Liver (tissue), 8 donors: ENCODE measurements at regions not wholly inside any gene's neighbourhood (a gene's known extent, or its start where the extent isn't known, plus 50 kb on each side); places are given as distances from the start of the nearest gene placed in this dataset.

Source experiments
- DNase-seq: peaks from one replicate; pipeline ENCODE4 v3.0.0-alpha.2; 2017; ENCODE audit warnings: low spot score
- H3K27ac ChIP-seq, 2 donors: one replicate each; pipeline ENCODE4 v1.7.0; 2013; ENCODE audit warnings: inconsistent platforms in 2 of 2, low read length in 2 of 2, control low read depth in 1 of 2, low read depth in 1 of 2, mild to moderate bottlenecking in 1 of 2
- H3K27me3 ChIP-seq, 4 donors: one replicate each; pipeline versions ENCODE4 v1.6.1 to v1.7.0; 2013; ENCODE audit warnings: low read length in 3 of 4, inconsistent platforms in 1 of 4, mild to moderate bottlenecking in 1 of 4, moderate library complexity in 1 of 4; ENCODE audit not compliant: control insufficient read depth in 4 of 4, insufficient read depth in 4 of 4
- H3K36me3 ChIP-seq, 4 donors: one replicate each; pipeline versions ENCODE4 v1.6.1 to v1.7.0; 2013; ENCODE audit warnings: low read length in 3 of 4, mild to moderate bottlenecking in 3 of 4, low read depth in 1 of 4, moderate library complexity in 1 of 4; ENCODE audit not compliant: control insufficient read depth in 4 of 4, insufficient read depth in 3 of 4
- H3K4me1 ChIP-seq, 4 donors: one replicate each; pipeline versions ENCODE4 v1.6.1 to v1.7.0; 2013; ENCODE audit warnings: low read length in 3 of 4, mild to moderate bottlenecking in 3 of 4, moderate library complexity in 1 of 4; ENCODE audit not compliant: control insufficient read depth in 4 of 4, insufficient read depth in 4 of 4
- H3K4me3 ChIP-seq, 3 donors: one replicate each; pipeline versions ENCODE4 v1.6.1 to v1.7.0; 2013; ENCODE audit warnings: low read length in 3 of 3, control low read depth in 1 of 3, low read depth in 1 of 3, mild to moderate bottlenecking in 1 of 3
- H3K9ac ChIP-seq, 2 donors: one replicate each; pipeline ENCODE4 v1.7.0; 2013; ENCODE audit warnings: low read length in 2 of 2, mild to moderate bottlenecking in 2 of 2, moderate library complexity in 2 of 2, control low read depth in 1 of 2, low read depth in 1 of 2
- H3K9me3 ChIP-seq, 4 donors: one replicate each; pipeline versions ENCODE4 v1.6.1 to v1.7.0; 2013; ENCODE audit warnings: low read length in 3 of 4; ENCODE audit not compliant: control insufficient read depth in 4 of 4
- ATF3 ChIP-seq: IDR thresholded peaks from 2 replicates; pipeline ENCODE4 v1.6.1; 2016; ENCODE audit warnings: antibody characterized with exemption
- CTCF ChIP-seq: fragments of 150-350 bp; IDR thresholded peaks from 2 replicates; pipeline ENCODE4 v1.5.1; 2017; ENCODE audit warnings: improper control_type of control experiment, low read depth, low read length; ENCODE audit not compliant: missing input control
- EGR1 ChIP-seq, 2 donors: IDR thresholded peaks; 2 replicates each; pipeline ENCODE4 v1.6.1; 2016 to 2018; ENCODE audit warnings: antibody characterized with exemption in 2 of 2, low read depth in 2 of 2
- FOXA1 ChIP-seq: IDR thresholded peaks from 2 replicates; pipeline ENCODE4 v1.6.1; 2016; ENCODE audit warnings: antibody characterized with exemption
- FOXA2 ChIP-seq: IDR thresholded peaks from 2 replicates; pipeline ENCODE4 v1.6.1; 2016; ENCODE audit warnings: antibody characterized with exemption
- GABPA ChIP-seq, 2 donors: IDR thresholded peaks in 1 of 2; conservative IDR thresholded peaks in 1 of 2; 2 replicates each; pipeline ENCODE4 v1.6.1; 2016; ENCODE audit warnings: antibody characterized with exemption in 2 of 2, mild to moderate bottlenecking in 1 of 2, moderate library complexity in 1 of 2
- HNF4A ChIP-seq, 2 donors: conservative IDR thresholded peaks; 2 replicates each; pipeline ENCODE4 v1.6.1; 2016; ENCODE audit warnings: antibody characterized with exemption in 2 of 2, mild to moderate bottlenecking in 2 of 2
- MAX ChIP-seq: IDR thresholded peaks from 2 replicates; pipeline ENCODE4 v1.6.1; 2016; ENCODE audit warnings: antibody characterized with exemption
- NR2F2 ChIP-seq: IDR thresholded peaks from 2 replicates; pipeline ENCODE4 v1.6.1; 2016; ENCODE audit warnings: antibody characterized with exemption
- RAD21 ChIP-seq, 2 donors: IDR thresholded peaks; 2 replicates each; pipeline ENCODE4 v1.6.1; 2016; ENCODE audit warnings: antibody characterized with exemption in 2 of 2, mild to moderate bottlenecking in 2 of 2
- REST ChIP-seq: IDR thresholded peaks from 2 replicates; pipeline ENCODE4 v1.6.1; 2016; ENCODE audit warnings: antibody characterized with exemption, mild to moderate bottlenecking
- RXRA ChIP-seq, 2 donors: IDR thresholded peaks; 2 replicates each; pipeline ENCODE4 v1.6.1; 2017 to 2018; ENCODE audit warnings: antibody characterized with exemption in 2 of 2, mild to moderate bottlenecking in 1 of 2
- TAF1 ChIP-seq: conservative IDR thresholded peaks from 2 replicates; pipeline ENCODE4 v1.6.1; 2016; ENCODE audit warnings: antibody characterized with exemption, mild to moderate bottlenecking
- YY1 ChIP-seq: IDR thresholded peaks from 2 replicates; pipeline ENCODE4 v1.6.1; 2016; ENCODE audit warnings: antibody characterized with exemption, mild to moderate bottlenecking
- ZBTB33 ChIP-seq: IDR thresholded peaks from 2 replicates; pipeline ENCODE4 v1.6.1; 2016; ENCODE audit warnings: antibody characterized with exemption
- WGBS: extraction: QIAGEN DNeasy Blood & Tissue Kit; methylation state at CpG from one replicate; pipeline ENCODE4 v1.1.7; 2013; 5-methylcytosine and 5-hydroxymethylcytosine counted together
- donor health status: healthy.
- donor health status: healthy.
- donor health status: healthy.
- donor health status: healthy.
- donor health status: healthy.

GRCh38 chr15:26091184-26091583 is 228.1 kb upstream of the ATP10A start:
- no peaks in the 10 kb centered on the region for H3K36me3 ChIP-seq
- no peaks in the 10 kb centered on the region for H3K4me1 ChIP-seq
- peaks cover 0 to 2% (median 0%) of the 10 kb centered on the region in 4 donors for H3K9me3 ChIP-seq
- no peak for DNase-seq
- H3K27ac ChIP-seq: no peak overlapping the region
- peaks cover 0 to 6% (median 0%) of the 10 kb centered on the region in 4 donors for H3K27me3 ChIP-seq
- no peak overlapping the region for H3K9ac ChIP-seq
- WGBS: 70% methylated on average over 4 of the region's 4 CpGs
- no peak overlapping the region for H3K4me3 ChIP-seq
- TF ChIP-seq YY1 (no peak), ATF3 (no peak)

GRCh38 chr15:26087881-26088280 is 224.8 kb upstream of the ATP10A start:
- no peak for DNase-seq
- Histone ChIP-seq H3K36me3 (no peaks in the 10 kb centered on the region), H3K9me3 (no peaks in the 10 kb centered on the region), H3K4me1 (peaks cover 0 to 8% (median 7%) of the 10 kb centered on the region in 4 donors), H3K27me3 (no peaks in the 10 kb centered on the region), H3K9ac (no peak overlapping the region), H3K27ac (no peak overlapping the region), H3K4me3 (no peak overlapping the region)
- 89% methylated on average over 2 of the region's 2 CpGs for WGBS
- no peak for TF ChIP-seq RAD21 (IDR thresholded peaks at IDR 0.05)
- no peak for TF ChIP-seq CTCF
- no peak for TF ChIP-seq FOXA2
- no peak for TF ChIP-seq EGR1 (IDR thresholded peaks at IDR 0.05; ENCODE audit: low read depth in 2 of 2)
- no peak for TF ChIP-seq HNF4A (conservative IDR thresholded peaks at IDR 0.05)
- TF ChIP-seq YY1: no peak
- TF ChIP-seq RXRA (IDR thresholded peaks at IDR 0.05): no peak
- TF ChIP-seq NR2F2: no peak
- no peak for TF ChIP-seq GABPA (IDR thresholded peaks at IDR 0.05 in 1 of 2, conservative IDR thresholded peaks at IDR 0.05 in 1 of 2)
- TF ChIP-seq TAF1: no peak
- TF ChIP-seq REST: no peak
- no peak for TF ChIP-seq MAX
- no peak for TF ChIP-seq ZBTB33
- TF ChIP-seq FOXA1: no peak
